CD4-positive, alpha-beta T cell treated with Interleukin-2 at 100 ng/mL for 4 hours (primary cell): ENCODE measurements at regions not wholly inside any gene's neighbourhood (a gene's known extent, or its start where the extent isn't known, plus 50 kb on each side); places are given as distances from the start of the nearest gene placed in this dataset.

Experiments
- DNase-seq: peaks from one replicate; pipeline ENCODE4 v3.0.0-alpha.2; 2020; ENCODE audit warnings: low spot score

DNA sequence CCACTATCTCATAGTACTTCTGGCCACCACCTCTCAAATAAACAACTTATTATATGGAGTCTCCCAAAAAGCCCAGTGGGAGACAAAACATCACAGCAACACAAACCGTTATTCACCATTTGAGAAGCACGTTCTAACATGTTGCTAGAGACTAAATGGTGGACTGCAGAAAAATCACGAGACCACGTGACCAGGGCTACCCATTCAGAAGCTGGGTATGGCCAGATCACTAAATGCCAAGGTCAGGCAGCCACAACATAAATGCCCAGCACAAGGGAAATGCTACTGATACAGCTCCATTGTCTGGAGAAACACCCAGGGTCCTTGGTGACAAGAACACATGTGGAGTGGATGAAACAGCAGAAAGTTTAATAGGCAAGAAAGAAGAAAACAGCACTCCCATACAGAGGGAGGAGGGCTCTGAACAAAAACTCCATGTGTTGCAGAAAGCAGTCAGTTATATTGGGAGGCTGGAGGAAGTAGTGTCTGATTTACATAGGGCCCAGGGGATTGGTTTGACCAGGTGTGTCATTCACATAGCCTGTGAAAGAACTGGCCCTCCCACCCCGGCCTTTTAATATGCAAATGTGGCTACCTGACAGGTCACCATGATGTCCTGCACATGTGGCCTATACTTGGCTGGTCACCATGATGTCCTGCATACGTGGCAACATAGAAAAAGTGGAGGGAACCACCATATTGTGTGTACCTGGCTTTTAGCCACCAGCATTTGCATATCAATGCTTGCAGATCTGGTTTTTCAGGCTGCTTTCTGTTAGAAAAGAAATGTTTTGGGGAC, 97.2 kb downstream of the TRIM36 start:
- DNase-seq: no peak

DNA sequence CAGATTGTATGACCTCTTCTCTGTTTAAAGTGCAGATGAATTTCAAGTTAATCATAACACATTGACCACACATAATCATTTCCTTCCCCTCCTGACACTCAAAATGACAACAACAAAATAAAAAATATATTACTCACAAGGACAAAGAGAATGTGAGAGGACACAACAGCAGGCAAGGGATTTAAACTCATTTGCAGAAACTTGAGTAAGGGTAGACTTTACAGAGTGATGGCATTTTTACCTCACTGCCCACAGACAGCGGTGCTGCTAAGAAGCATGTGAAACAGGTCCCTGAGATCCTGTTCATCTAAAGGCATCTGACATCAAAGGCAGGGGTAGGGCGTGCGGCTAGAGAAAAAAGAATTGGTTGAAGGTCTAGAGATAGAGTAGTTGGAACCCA, 99.0 kb downstream of the TRIM36 start:
- DNase-seq: no peak

DNA sequence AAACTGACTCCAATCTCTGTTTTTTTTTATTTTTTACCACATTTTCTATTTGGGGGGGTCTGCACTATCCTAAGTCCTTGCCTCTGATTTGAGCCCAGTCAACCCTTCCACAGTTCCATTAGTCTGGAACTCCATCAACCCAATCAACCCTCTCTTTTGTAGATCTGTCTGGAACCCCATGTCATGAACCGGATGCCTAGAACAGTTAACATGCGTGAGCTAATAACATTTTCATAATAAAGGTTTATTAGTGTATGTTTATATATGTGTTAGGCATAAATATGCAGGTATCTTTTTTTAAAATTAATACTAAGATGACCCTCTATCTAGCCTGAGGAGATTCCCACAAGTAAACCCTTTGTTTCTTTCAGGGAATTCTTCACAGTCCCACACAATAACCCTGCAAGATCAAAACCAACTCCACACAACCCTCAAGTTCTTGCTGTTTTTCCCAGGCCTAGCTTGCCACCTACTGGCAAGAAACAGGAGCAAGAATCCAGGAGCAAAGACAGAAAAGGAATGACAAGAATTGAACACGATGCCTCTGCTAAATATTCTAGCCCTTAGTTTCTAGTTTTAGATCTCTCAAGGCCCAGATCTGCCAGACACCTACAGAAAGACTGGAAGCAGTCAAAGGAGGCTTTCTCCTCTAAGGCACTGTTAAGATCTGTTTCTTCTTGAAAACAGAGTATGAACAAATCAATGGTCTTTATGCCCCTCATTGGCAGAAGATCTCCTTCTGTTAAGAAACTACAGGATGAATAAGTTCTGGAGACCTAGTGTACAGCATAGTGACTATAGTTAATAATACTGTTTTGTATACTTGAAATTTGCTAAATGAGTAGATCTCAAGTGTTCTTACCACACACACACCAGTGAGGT, 100.4 kb downstream of the TRIM36 start:
- no peak for DNase-seq

DNA sequence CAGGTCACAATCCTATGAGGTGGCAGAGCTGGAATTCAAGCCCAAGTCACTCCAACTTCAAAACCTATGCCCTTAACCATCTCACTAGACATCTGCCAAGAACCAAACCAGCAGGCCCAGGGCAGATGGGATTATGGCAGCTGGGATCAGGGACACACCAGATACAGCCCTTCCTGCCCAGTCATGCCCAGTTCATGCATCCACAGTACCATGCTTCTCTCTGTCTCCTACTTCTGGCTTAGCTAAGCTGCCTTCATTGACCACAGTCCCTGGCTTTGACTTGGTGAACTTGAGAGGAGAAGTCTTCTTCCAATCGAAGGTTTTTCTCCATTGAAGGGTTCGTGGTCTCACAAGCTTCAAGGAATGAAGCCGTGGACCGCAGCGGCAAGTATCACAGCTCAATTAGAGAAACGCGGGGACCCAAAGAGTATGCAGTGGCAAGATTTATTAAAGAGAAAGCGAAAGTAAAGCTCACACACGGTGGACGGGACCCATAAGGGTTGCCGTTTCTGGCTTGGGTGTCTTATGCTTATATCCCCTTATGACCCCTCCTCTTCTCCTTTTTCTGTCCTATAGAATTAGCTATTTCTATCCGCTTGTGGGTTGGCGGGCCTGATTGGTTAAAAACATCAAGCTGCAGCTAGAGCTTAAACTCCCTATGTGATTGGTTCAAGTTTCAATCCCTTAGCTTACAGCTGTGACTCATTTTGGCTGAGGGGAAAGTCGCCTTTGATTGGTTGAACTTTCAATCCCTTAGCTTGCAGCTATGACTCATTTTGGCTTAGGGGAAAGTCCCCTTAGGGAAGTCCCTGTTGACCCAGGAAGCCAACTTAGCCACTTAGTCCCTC, 101.2 kb downstream of the TRIM36 start:
- DNase-seq: peak; percentile 50

DNA sequence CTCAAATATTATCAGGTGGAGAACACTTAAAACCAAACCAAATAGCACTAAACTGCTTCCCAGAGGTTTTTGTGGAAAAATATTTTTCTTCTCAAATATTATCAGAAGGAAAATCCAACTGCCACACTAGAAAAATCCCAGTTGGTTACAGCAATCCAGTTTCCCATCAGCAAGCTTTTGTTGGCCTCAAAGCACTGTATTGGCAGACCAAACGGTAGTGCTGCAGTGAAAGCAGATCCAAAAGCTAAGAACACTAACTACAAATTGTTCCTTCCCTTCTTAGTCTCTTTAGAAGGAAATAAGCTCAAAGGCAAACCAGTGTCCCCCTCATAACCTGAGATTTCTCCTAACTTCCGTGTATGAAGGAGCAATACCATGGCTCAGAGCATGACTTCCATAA, 105.3 kb downstream of the TRIM36 start:
- DNase-seq: no peak

DNA sequence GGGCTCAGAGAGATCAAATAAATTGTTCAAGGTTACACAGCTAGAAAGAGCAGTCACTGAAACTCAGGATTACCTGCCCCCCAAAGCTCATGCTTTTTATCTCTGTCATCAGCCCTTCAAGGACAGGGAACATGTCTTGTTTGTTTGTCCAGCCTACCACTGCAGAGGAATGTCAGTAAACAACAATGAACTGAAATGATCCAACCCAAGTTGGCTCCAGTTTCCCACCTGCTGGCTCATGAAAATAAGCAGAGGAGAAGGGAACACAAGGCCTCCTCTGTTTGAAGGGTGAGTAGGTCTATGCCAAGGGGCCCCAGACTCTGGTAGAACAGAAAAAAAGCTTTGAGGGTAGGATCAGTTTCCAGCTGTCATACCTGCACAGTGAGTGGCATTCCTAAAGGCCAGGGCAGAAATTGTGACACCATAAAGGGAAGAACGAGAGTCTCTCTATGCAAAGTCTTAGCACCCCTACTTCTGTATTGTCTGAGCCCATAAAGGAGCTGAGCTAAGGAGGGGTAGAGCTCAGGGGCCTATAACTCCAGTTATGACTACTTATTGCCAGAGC, 115.2 kb downstream of the TRIM36 start:
- no peak for DNase-seq

DNA sequence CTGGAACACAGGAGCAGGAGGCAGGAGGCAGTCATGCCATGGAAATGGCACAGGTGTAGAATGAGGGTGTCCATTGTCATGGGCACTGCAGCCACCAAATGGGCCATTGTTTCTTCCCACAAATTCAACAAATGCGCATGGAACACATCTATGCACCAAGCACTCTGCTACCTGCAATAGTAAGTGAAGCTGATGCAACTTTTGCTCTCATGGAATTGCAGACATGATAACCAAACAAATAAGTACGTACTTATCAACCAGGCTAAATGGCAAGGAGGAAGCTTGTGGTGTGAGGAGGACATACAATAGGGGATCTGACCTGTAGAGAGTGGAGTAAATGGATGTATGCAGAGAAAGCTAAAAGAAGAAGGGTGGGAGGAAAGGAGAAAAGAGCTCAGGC, 116.8 kb downstream of the TRIM36 start:
- DNase-seq: no peak

DNA sequence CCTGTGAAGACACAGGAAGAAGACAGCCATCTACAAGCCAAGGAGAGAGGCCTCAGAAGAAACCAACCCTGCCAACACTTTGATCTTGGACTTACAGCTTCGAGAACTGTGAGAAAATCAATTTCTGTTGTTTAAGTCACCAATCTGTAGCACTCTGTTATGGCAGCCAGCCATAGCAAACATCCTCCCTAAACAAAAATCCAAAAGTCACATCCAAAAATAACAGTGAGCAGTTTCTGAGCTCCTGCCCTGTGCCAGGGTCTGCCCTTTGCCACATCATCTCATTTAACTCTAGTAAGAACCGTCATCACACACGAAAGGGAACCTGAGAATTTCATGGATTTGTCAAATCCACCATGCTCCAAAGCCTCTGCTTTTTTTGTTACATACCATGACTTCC, 118.8 kb downstream of the TRIM36 start:
- no peak for DNase-seq

DNA sequence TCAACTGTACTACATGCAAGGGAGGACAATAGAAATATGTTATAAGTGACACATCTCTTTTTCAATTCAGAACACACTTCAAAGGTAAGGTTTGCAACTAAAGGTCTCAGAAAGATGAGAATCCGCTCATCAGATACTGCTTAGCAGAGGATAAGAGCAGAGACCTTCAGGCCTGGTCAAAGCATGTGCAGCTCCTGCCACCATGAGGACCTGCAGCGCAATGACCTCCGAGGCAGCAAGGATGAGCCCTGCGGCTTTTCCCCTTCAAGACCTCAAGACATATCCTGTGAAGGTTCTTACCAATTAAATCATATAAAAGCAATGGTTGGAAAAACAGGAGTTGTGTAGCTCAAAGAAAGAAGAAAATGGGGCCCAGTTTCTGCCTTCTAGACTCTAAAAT, 135.8 kb downstream of the TRIM36 start:
- no peak for DNase-seq

DNA sequence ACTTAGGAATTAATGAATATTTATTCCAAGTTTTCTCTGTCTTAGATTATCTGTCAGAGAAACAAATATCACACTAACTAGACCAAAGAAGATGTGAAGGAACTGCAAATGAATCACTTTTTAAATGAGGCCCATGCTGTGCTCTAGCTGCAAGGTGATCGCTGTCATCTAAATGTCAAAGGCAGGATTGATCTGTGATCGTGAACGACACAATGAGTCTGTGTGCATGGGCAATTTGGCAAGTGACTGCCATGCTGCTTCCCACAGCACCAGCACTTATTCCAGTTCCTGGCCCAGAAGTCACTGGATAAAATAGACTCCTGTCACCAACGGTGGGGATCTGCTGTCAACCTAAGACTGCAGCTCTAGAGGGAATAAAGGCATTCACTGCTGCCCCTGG, 141.2 kb downstream of the TRIM36 start:
- DNase-seq: no peak

DNA sequence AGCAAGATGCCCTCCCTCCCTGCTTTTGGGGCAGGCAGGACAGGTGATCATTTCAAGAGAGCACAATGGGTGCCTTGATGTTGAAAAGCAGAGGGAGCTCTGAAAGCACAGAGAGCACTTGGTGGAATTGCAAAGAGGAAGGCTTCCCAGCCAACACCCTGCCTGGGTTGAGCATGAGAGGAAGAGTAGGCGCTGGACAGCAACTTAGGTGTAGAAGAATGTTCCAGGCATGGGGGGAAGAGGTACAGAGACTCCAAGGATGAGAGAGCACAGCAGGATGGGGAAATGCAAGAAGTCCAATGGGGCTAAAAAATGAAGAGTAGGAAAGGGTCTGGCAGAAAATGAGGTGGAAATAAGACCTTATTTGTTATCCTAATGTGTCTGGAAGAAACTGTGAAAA, 144.8 kb downstream of the TRIM36 start:
- DNase-seq: no peak

DNA sequence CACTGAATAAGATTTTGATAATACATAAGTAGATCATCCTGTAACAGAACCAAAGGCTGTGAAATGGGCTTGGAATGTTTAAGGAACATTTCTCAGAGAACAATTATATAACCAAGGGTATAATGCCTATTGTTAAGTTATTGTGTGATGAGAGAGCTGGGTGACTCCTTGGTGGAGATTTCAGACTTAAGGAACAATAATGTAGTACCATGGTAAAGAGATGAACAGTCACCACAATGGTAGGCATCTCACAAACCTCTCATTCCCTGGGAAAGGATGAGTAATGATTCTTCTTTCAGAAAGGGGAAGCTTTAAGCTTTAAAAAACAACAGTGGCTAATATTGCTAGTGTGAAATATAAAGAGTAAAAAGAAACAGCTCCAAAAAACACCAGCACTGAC, 147.4 kb downstream of the TRIM36 start:
- no peak for DNase-seq

DNA sequence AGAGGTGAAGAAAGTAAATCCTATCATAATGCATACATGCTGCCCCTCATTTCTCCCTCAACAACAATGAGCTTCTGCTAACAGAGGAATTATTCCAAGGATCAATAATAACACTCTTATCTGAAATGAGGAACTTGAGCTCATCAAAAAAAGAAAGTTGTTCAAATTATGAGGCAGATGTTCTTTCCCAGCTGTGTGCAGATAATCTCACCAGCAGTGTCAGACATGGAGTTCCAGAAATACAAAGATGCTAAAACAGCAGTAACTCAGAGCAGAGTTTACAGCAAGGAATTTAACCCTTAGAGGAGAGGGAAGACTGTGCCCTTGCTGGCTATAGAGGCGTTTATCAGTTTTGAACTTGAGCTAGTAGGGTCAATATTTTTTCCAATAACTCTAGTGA, 153.1 kb downstream of the TRIM36 start:
- no peak for DNase-seq

DNA sequence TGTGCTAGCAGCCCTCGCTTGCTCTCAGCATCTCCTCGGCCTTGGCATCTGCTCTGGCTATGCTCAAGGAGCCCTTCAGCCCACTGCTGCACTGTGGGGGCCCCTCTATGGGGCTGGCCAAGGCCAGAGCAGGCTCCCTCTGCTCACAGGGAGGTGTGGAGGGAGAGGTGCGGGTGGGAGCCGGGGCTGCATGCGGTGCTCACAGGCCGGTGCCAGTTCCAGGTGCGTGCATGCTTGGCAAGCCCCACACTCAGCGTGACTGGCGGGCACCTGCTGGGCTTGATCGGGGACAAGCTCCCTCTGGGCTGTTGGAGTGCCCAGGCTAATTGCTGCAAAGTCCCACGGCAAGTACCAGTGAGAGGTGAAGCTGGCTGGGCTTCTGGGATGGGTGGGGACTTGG, 170.5 kb downstream of the TRIM36 start:
- DNase-seq: no peak

DNA sequence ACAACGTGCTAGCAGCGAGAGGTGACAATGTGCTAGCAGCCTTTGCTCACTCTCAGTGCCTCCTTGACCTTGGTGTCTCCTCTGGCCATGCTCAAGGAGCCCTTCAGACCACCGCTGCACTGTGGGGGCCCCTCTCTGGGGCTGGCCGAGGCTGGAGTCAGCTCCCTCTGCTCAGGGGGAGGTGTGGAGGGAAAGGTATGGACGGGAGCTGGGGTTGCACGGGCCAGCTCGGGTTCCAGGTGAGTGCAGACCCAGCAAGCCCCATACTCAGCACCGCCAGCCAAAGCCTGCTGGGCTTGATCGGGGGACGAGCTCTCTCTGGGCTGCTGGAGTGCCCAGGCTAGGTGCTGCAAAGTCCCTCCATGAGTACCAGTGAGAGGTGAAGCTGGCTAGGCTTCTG, 180.2 kb downstream of the TRIM36 start:
- no peak for DNase-seq

DNA sequence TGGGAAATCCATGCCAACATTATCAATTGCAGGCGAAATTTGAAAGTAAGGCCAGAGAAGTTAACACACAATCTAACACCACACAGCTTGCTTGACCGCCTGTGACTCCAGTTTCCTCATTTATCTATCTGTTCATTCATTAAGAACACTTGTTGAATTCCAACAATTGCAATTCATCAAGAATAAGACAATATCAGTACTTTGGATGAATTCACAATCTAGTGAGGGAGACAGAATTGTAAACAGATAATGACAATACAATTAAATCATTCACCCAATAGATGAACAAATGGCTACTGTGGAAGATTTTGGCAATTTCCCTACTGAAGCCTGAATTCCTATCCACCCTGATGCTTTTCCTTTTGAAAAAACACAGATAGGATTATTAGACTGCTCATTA, 181.6 kb downstream of the TRIM36 start:
- DNase-seq: no peak

DNA sequence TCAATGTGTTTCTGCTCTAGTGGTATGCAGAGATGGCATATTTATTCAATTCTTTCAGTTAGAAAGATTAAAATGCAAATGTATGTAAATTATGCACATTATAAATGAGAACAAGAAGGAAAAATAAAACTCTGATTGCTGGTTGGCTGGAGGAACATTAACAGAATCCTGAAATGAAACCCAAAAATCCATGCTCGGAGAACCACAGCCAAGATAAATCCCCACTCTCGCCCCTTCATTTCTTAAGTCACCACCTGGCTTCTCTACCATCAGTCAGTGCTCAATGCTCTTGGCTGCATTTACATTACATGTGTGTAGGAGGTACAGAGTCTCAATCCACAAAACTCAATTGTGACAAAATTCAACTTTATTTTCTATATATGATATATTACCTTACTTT, 184.9 kb downstream of the TRIM36 start:
- DNase-seq: no peak

DNA sequence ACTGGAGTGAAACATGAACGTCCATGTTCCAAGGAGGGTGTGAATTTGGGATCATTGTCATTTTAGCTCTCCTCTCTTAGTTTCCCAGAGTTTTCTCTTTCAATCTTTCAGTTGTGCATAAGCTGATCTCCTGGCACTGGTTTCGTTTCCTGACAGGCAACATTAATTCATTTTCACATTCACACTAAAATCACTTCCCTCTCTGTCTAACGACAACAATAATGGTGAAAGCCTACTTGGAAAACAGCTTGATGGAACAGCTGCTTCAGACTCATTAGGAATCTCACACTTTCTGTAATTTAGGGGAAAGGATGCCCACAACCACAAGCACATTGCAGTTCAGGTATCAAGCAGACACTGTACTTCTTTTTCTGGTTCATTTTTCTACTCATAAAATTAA, 188.6 kb downstream of the TRIM36 start:
- no peak for DNase-seq

DNA sequence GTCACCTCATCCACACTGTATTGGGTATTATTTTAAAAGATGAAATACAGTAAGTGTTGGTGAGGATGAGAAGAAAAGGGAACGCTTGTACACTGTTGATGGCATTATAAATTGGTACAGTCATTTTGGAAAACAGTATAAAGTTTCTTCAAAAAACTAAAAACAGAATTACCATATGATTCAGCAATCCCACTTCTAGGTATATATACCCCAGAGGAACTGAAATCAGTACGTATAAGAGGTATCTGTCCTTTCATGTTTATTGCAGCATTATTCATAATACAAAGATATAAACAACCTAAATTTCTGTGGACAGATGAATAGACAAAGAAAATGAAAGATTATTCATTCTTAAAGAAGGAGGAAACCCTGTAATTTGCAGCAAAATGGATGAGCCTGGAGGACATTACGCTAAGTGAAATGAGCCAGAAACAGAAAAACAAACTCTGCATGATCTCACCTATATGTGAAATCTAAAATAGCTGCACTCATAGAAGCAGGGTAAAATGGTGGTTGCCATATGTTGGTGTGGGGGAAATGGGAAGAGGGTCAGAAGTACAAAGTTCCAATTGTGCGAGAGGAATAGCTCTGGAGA, 191.6 kb downstream of the TRIM36 start:
- no peak for DNase-seq

DNA sequence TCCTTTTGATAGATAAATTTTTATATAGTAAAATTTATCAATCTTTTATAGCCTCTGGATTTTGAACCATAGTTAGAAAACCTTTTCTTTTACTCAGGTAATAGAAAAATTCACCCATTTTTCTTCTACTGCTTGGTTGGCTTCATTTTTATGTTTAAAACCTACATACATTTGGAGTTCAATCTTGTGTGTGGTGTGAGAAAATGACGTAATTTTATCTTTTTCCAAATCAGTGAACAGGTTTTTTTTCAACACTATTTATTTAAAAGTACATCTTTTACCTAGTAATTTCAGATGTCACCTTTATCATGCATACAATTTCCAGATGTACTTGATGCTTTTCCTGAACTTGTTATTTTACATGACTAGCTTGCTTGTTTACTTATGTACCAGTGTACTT, 200.2 kb downstream of the TRIM36 start:
- no peak for DNase-seq

DNA sequence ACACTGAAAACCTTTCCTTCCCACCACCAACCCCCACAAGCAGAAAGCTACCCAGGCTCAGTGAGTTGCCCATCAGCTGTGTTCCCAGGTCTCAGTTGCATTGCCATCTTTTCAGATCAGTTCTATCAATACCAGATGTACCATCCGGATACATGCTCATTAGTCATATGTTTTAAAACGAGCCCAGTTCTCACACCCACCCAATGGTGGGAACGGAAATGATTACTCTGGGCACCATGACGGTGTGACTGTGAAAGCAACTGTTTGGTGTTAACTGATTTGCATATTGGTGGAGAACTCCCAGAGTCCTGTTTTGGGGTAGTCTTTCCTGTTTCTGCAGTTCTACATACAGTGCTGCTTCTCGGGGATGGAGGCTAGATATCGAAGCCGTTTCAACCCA, 212.3 kb downstream of the TRIM36 start:
- no peak for DNase-seq

DNA sequence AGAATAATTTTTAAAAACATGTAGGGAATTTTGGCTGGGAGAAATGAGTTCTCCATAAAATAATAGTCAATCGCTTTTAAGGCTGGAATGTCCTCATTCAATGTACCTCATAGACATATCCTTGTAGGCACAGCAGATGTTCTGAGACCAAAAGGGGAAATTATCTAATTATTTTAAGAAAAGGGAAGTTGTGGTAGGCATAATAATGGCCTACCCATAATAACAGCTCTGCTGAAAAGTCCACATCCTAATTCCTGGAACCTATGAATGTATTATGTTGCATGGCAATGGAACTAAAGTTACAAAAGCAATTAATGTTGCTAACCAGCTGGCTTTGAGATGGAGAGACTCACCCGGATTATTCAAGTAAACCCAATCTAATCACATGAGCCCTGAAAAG, 216.1 kb downstream of the TRIM36 start:
- no peak for DNase-seq
